ENCODE measurements at regions not wholly inside any gene's neighbourhood (a gene's known extent, or its start where the extent isn't known, plus 50 kb on each side); places are given as distances from the start of the nearest gene placed in this dataset.

- Histone ChIP-seq H3K27ac (ENCODE audit: low read depth in 1 of 2, low read length in 1 of 2) (no peak overlapping the region), H3K9me3 (ENCODE audit: control insufficient read depth in 2 of 2, insufficient read depth in 1 of 2, low read length in 1 of 2) (no peaks in the 10 kb centered on the region), H3K4me1 (ENCODE audit: control insufficient read depth in 2 of 2, insufficient read depth in 2 of 2, low read length in 2 of 2) (no peaks in the 10 kb centered on the region), H3K27me3 (ENCODE audit: control insufficient read depth in 2 of 2, insufficient read depth in 1 of 2, low read length in 1 of 2) (no peaks in the 10 kb centered on the region), H3K4me3 (ENCODE audit: low read length in 2 of 2) (no peak overlapping the region), H3K36me3 (ENCODE audit: control insufficient read depth in 2 of 2, insufficient read depth in 2 of 2, low read length in 1 of 2) (no peaks in the 10 kb centered on the region)
- no peak for DNase-seq (ENCODE audit: low read depth in 6 of 9, low spot score in 9 of 9)
- 65% methylated on average over 3 of the region's 3 CpGs for WGBS
Measured at GRCh38 chr4:63728480-63729177, 680.6 kb downstream of the TECRL start.

DNA sequence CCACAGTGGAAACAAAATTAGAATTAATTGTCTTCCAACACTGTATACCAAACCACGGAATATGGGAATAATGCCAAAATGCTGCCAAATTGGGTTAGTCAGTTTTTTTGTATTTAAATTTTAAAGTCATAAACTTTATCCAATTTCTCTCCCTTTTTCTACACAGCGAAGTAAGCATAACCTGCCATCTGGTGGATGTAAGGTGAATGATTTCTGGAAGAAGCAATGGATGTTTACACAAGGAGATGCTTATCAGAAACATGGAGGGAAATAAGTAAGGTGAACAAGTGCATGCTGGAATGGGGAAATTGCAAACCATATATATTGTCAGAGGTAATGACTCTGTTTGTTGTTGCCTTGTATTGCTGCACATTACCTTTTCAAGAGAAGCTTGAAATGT, 691.9 kb downstream of the TECRL start:
- no peaks in the 10 kb centered on the region for H3K4me1 ChIP-seq (ENCODE audit: control insufficient read depth in 2 of 2, insufficient read depth in 2 of 2, low read length in 2 of 2)
- no peaks in the 10 kb centered on the region for H3K27me3 ChIP-seq (ENCODE audit: control insufficient read depth in 2 of 2, insufficient read depth in 1 of 2, low read length in 1 of 2)
- H3K9me3 ChIP-seq (ENCODE audit: control insufficient read depth in 2 of 2, insufficient read depth in 1 of 2, low read length in 1 of 2), result no peaks in the 10 kb centered on the region
- WGBS, result 42% methylated on average over 2 of the region's 2 CpGs
- H3K4me3 ChIP-seq (ENCODE audit: low read length in 2 of 2), result no peak overlapping the region
- DNase-seq (ENCODE audit: low read depth in 6 of 9, low spot score in 9 of 9), result no peak
- H3K36me3 ChIP-seq (ENCODE audit: control insufficient read depth in 2 of 2, insufficient read depth in 2 of 2, low read length in 1 of 2), result no peaks in the 10 kb centered on the region
- no peak overlapping the region for H3K27ac ChIP-seq (ENCODE audit: low read depth in 1 of 2, low read length in 1 of 2)

- no peak for DNase-seq (ENCODE audit: low read depth in 6 of 9, low spot score in 9 of 9)
- Histone ChIP-seq H3K4me3 (ENCODE audit: low read length in 2 of 2) (no peak overlapping the region), H3K4me1 (ENCODE audit: control insufficient read depth in 2 of 2, insufficient read depth in 2 of 2, low read length in 2 of 2) (no peaks in the 10 kb centered on the region), H3K27me3 (ENCODE audit: control insufficient read depth in 2 of 2, insufficient read depth in 1 of 2, low read length in 1 of 2) (no peaks in the 10 kb centered on the region), H3K27ac (ENCODE audit: low read depth in 1 of 2, low read length in 1 of 2) (no peak overlapping the region), H3K36me3 (ENCODE audit: control insufficient read depth in 2 of 2, insufficient read depth in 2 of 2, low read length in 1 of 2) (no peaks in the 10 kb centered on the region), H3K9me3 (ENCODE audit: control insufficient read depth in 2 of 2, insufficient read depth in 1 of 2, low read length in 1 of 2) (no peaks in the 10 kb centered on the region)
- 90% methylated on average over 2 of the region's 2 CpGs for WGBS
Measured at GRCh38 chr4:63708661-63709060, 700.6 kb downstream of the TECRL start.

GRCh38 chr4:63700569-63700968, 708.7 kb downstream of the TECRL start:
- no peaks in the 10 kb centered on the region for H3K27me3 ChIP-seq (ENCODE audit: control insufficient read depth in 2 of 2, insufficient read depth in 1 of 2, low read length in 1 of 2)
- no peak overlapping the region for H3K27ac ChIP-seq (ENCODE audit: low read depth in 1 of 2, low read length in 1 of 2)
- H3K9me3 ChIP-seq (ENCODE audit: control insufficient read depth in 2 of 2, insufficient read depth in 1 of 2, low read length in 1 of 2), result peaks cover 0 to 4% of the 10 kb centered on the region in 2 donors
- H3K4me3 ChIP-seq (ENCODE audit: low read length in 2 of 2), result no peak overlapping the region
- WGBS, result 91% methylated on average over 6 of the region's 6 CpGs
- no peak for DNase-seq (ENCODE audit: low read depth in 6 of 9, low spot score in 9 of 9)
- no peaks in the 10 kb centered on the region for H3K36me3 ChIP-seq (ENCODE audit: control insufficient read depth in 2 of 2, insufficient read depth in 2 of 2, low read length in 1 of 2)
- H3K4me1 ChIP-seq (ENCODE audit: control insufficient read depth in 2 of 2, insufficient read depth in 2 of 2, low read length in 2 of 2), result no peaks in the 10 kb centered on the region

- H3K9me3 ChIP-seq (ENCODE audit: control insufficient read depth in 2 of 2, insufficient read depth in 1 of 2, low read length in 1 of 2), result peaks cover 0 to 7% of the 10 kb centered on the region in 2 donors
- H3K36me3 ChIP-seq (ENCODE audit: control insufficient read depth in 2 of 2, insufficient read depth in 2 of 2, low read length in 1 of 2), result no peaks in the 10 kb centered on the region
- 93% methylated on average over 2 of the region's 2 CpGs for WGBS
- no peak overlapping the region for H3K27ac ChIP-seq (ENCODE audit: low read depth in 1 of 2, low read length in 1 of 2)
- H3K4me3 ChIP-seq (ENCODE audit: low read length in 2 of 2), result no peak overlapping the region
- no peak for DNase-seq (ENCODE audit: low read depth in 6 of 9, low spot score in 9 of 9)
- no peaks in the 10 kb centered on the region for H3K27me3 ChIP-seq (ENCODE audit: control insufficient read depth in 2 of 2, insufficient read depth in 1 of 2, low read length in 1 of 2)
- no peaks in the 10 kb centered on the region for H3K4me1 ChIP-seq (ENCODE audit: control insufficient read depth in 2 of 2, insufficient read depth in 2 of 2, low read length in 2 of 2)
Measured at GRCh38 chr4:63693321-63693720, 715.9 kb downstream of the TECRL start.

GRCh38 chr4:63678358-63678931, 730.8 kb downstream of the TECRL start:
- Histone ChIP-seq H3K27me3 (ENCODE audit: control insufficient read depth in 2 of 2, insufficient read depth in 1 of 2, low read length in 1 of 2) (no peaks in the 10 kb centered on the region), H3K27ac (ENCODE audit: low read depth in 1 of 2, low read length in 1 of 2) (no peak overlapping the region), H3K9me3 (ENCODE audit: control insufficient read depth in 2 of 2, insufficient read depth in 1 of 2, low read length in 1 of 2) (no peaks in the 10 kb centered on the region), H3K4me1 (ENCODE audit: control insufficient read depth in 2 of 2, insufficient read depth in 2 of 2, low read length in 2 of 2) (no peaks in the 10 kb centered on the region), H3K4me3 (ENCODE audit: low read length in 2 of 2) (no peak overlapping the region), H3K36me3 (ENCODE audit: control insufficient read depth in 2 of 2, insufficient read depth in 2 of 2, low read length in 1 of 2) (no peaks in the 10 kb centered on the region)
- DNase-seq (ENCODE audit: low read depth in 6 of 9, low spot score in 9 of 9), result no peak
- 84% methylated on average over 3 of the region's 3 CpGs for WGBS

GRCh38 chr4:63670735-63671134, 738.5 kb downstream of the TECRL start:
- no peak overlapping the region for H3K27ac ChIP-seq (ENCODE audit: low read depth in 1 of 2, low read length in 1 of 2)
- H3K36me3 ChIP-seq (ENCODE audit: control insufficient read depth in 2 of 2, insufficient read depth in 2 of 2, low read length in 1 of 2), result no peaks in the 10 kb centered on the region
- H3K4me3 ChIP-seq (ENCODE audit: low read length in 2 of 2), result no peak overlapping the region
- H3K9me3 ChIP-seq (ENCODE audit: control insufficient read depth in 2 of 2, insufficient read depth in 1 of 2, low read length in 1 of 2), result peaks cover 0 to 3% of the 10 kb centered on the region in 2 donors
- WGBS, result 80% methylated on average over 1 of the region's 1 CpG
- no peak for DNase-seq (ENCODE audit: low read depth in 6 of 9, low spot score in 9 of 9)
- H3K27me3 ChIP-seq (ENCODE audit: control insufficient read depth in 2 of 2, insufficient read depth in 1 of 2, low read length in 1 of 2), result no peaks in the 10 kb centered on the region
- no peaks in the 10 kb centered on the region for H3K4me1 ChIP-seq (ENCODE audit: control insufficient read depth in 2 of 2, insufficient read depth in 2 of 2, low read length in 2 of 2)

GRCh38 chr4:63663870-63664269, 745.4 kb downstream of the TECRL start:
- Histone ChIP-seq H3K27me3 (ENCODE audit: control insufficient read depth in 2 of 2, insufficient read depth in 1 of 2, low read length in 1 of 2) (no peaks in the 10 kb centered on the region), H3K36me3 (ENCODE audit: control insufficient read depth in 2 of 2, insufficient read depth in 2 of 2, low read length in 1 of 2) (no peaks in the 10 kb centered on the region), H3K27ac (ENCODE audit: low read depth in 1 of 2, low read length in 1 of 2) (no peak overlapping the region), H3K4me1 (ENCODE audit: control insufficient read depth in 2 of 2, insufficient read depth in 2 of 2, low read length in 2 of 2) (no peaks in the 10 kb centered on the region), H3K4me3 (ENCODE audit: low read length in 2 of 2) (no peak overlapping the region), H3K9me3 (ENCODE audit: control insufficient read depth in 2 of 2, insufficient read depth in 1 of 2, low read length in 1 of 2) (no peaks in the 10 kb centered on the region)
- WGBS, result 81% methylated on average over 2 of the region's 2 CpGs
- DNase-seq (ENCODE audit: low read depth in 6 of 9, low spot score in 9 of 9), result no peak

DNA sequence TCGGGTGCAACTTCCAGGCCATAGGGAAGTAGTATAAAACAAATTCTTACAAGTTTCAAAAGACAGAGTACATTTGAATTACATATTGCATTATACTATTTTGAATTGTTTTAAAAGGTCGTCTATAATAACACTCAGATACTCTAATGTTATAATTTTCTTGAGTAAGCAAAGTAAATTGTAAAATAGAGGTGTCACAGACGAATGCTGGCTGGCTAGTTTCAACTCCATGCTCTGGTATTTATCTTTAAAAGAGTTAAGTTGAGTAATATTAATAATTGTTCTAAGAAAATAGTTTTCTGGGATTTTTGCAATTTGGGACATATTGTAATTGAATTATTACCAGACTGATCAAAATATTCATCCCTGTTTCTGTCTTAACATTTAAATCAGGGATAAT, 764.9 kb downstream of the TECRL start:
- Histone ChIP-seq H3K27ac (ENCODE audit: low read depth in 1 of 2, low read length in 1 of 2) (no peak overlapping the region), H3K4me3 (ENCODE audit: low read length in 2 of 2) (no peak overlapping the region), H3K27me3 (ENCODE audit: control insufficient read depth in 2 of 2, insufficient read depth in 1 of 2, low read length in 1 of 2) (no peaks in the 10 kb centered on the region), H3K36me3 (ENCODE audit: control insufficient read depth in 2 of 2, insufficient read depth in 2 of 2, low read length in 1 of 2) (no peaks in the 10 kb centered on the region), H3K4me1 (ENCODE audit: control insufficient read depth in 2 of 2, insufficient read depth in 2 of 2, low read length in 2 of 2) (no peaks in the 10 kb centered on the region), H3K9me3 (ENCODE audit: control insufficient read depth in 2 of 2, insufficient read depth in 1 of 2, low read length in 1 of 2) (no peaks in the 10 kb centered on the region)
- DNase-seq (ENCODE audit: low read depth in 6 of 9, low spot score in 9 of 9), result no peak
- WGBS, result 83% methylated on average over 3 of the region's 3 CpGs

Measured in thymus (tissue), 11 donors.